SK-N-MC (cell line): ENCODE measurements at regions not wholly inside any gene's neighbourhood (a gene's known extent, or its start where the extent isn't known, plus 50 kb on each side); places are given as distances from the start of the nearest gene placed in this dataset.
"Not testable (repeated sequence)": the region's sequence is repeated elsewhere in the genome, so short reads cannot be mapped to it uniquely, and the experiment has no call there.

Experiments used
- DNase-seq: peaks from one replicate; pipeline ENCODE4 v3.0.0-alpha.2; 2011; ENCODE audit warnings: low read depth, low spot score
- H3K27ac ChIP-seq: fragments of 200-600 bp; sonication (generic); 2 replicates; pipeline ENCODE4 v1.5.1; 2016; ENCODE audit warnings: mixed run types
- H3K36me3 ChIP-seq: fragments of 200-600 bp; sonication (generic); 2 replicates; pipeline ENCODE4 v1.6.1; 2017; ENCODE audit warnings: antibody characterized with exemption, low read length, mixed read lengths; ENCODE audit not compliant: insufficient read depth
- H3K4me3 ChIP-seq: fragments of 200-600 bp; sonication (generic); 2 replicates; pipeline ENCODE4 v1.5.1; 2016
- H3K9ac ChIP-seq: fragments of 200-600 bp; sonication (generic); 2 replicates; pipeline ENCODE4 v1.8.0; 2017; ENCODE audit warnings: mixed run types, mixed read lengths; ENCODE audit not compliant: insufficient read length
- H3K9me3 ChIP-seq: fragments of 200-600 bp; sonication (generic); 2 replicates; pipeline ENCODE4 v1.6.1; 2017; ENCODE audit warnings: low read depth, mild to moderate bottlenecking, antibody characterized with exemption, low read length, moderate library complexity, mixed read lengths
- EZH2 ChIP-seq: fragments of 200-600 bp; sonication (generic); IDR thresholded peaks from one replicate; pipeline ENCODE4 v1.6.1; 2017; ENCODE audit warnings: antibody characterized with exemption
- FOXP2 ChIP-seq: optimal IDR thresholded peaks from 2 replicates; pipeline ENCODE3; 2011; ENCODE audit warnings: mild to moderate bottlenecking, moderate library complexity; ENCODE audit not compliant: insufficient read depth; ENCODE audit errors: extremely low read length, control extremely low read depth
- POLR2AphosphoS5 ChIP-seq: IDR thresholded peaks from 2 replicates; pipeline ENCODE4 v1.6.1; 2012; ENCODE audit warnings: mild to moderate bottlenecking, low read depth, low read length, borderline replicate concordance

DNA sequence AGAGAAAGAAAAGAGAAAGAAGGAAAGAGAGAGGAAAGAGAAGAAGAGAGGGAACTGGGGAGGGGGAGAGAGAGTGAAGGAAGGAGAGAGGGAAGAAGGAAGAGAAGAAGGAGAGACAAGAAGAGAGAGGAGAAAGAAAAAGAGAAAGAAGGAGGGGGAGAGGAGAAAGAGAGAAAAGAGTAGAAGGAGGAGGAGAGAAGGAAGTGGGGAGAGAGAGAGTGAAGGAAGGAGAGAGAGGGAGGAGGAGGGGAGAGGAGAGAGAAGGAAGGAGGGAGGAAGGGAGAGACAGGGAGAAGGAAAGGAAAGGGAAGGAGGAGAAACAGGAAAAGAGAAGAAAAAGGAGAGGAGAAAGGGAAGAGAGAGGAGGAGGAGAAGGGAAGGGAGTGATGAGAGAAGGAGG, 208.5 kb downstream of the MAF start:
- no peak overlapping the region for H3K4me3 ChIP-seq
- no peaks in the 10 kb centered on the region for H3K9me3 ChIP-seq
- H3K9ac ChIP-seq = no peak overlapping the region
- TF ChIP-seq EZH2 (no peak), POLR2AphosphoS5 (no peak), FOXP2 (no peak)
- H3K27ac ChIP-seq = no peak overlapping the region
- H3K36me3 ChIP-seq = no peaks in the 10 kb centered on the region
- no peak for DNase-seq

DNA sequence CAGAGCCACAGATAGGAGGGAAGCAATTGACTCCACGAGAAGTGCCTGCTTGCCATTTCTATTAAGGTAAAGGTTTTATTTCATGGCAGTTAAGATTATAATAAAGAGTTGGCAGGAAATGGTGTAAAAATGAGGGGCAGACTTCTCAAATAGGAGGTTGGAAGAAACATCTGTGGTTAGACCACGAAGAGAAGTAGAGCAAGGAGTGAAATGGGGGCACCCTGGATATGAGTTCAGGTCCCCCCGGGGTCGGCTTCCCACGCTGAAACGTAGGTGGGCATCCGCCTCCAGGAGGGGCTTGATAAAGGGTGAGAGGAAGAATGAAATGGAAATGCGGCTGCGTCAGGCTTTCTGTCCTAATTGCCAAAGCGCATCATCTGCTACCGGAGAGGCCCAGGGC, 209.1 kb downstream of the MAF start:
- Histone ChIP-seq H3K9me3 (no peaks in the 10 kb centered on the region), H3K27ac (no peak overlapping the region), H3K36me3 (no peaks in the 10 kb centered on the region), H3K9ac (no peak overlapping the region), H3K4me3 (no peak overlapping the region)
- DNase-seq = no peak
- no peak for TF ChIP-seq POLR2AphosphoS5
- no peak for TF ChIP-seq EZH2
- no peak for TF ChIP-seq FOXP2

DNA sequence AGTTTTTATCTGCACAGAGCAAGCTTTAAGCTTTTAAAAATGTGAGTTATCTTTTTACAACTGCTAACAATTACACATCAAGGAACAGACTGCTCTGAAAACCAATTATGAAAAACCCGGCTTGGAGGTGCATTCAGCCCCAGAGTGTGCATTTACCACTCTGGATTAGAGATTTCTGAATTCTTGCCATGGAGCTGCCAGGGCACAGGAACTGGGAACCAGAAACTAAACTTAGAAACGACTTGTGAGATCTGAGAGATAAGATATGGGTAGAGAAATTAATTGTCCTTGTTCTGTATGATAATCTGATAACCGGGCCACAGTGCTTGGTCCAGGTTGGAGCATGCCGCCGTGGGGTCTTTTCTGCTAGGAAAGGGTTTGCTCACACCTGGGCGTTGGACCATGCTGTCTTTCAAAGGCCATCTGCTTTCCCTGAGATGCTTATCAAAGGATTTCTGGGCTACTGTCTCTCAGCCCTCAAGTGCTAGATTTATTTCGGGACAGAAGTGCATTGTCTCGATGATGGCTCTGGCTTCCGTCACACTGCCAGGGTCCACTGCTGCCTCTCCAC, 210.0 kb downstream of the MAF start:
- H3K9me3 ChIP-seq = no peaks in the 10 kb centered on the region
- H3K9ac ChIP-seq = no peak overlapping the region
- DNase-seq = no peak
- H3K36me3 ChIP-seq = no peaks in the 10 kb centered on the region
- TF ChIP-seq EZH2 = no peak
- no peak for TF ChIP-seq POLR2AphosphoS5
- TF ChIP-seq FOXP2 = no peak
- H3K27ac ChIP-seq = no peak overlapping the region
- H3K4me3 ChIP-seq = no peak overlapping the region

DNA sequence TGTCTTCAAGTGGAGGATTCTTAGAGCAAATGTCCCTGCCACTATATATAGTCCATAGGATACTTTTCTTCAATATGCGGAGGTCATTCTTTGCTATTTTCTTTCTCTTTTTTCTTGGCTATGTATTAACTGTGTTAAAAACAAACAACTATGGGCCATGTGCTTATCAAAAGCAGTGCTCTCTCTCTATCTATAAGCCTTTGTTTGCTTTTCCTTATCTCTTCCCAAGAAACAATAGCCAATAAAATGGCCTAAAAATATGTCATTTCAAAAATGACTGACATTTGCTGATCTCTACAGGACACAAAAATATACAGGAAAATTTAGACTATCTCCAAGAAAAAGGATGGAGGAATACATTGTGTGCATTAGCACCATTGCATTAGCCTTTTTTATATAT, 212.1 kb downstream of the MAF start:
- Histone ChIP-seq H3K9ac (no peak overlapping the region), H3K27ac (no peak overlapping the region), H3K4me3 (no peak overlapping the region), H3K9me3 (no peaks in the 10 kb centered on the region), H3K36me3 (no peaks in the 10 kb centered on the region)
- DNase-seq = no peak
- TF ChIP-seq FOXP2 = no peak
- TF ChIP-seq EZH2 = no peak

DNA sequence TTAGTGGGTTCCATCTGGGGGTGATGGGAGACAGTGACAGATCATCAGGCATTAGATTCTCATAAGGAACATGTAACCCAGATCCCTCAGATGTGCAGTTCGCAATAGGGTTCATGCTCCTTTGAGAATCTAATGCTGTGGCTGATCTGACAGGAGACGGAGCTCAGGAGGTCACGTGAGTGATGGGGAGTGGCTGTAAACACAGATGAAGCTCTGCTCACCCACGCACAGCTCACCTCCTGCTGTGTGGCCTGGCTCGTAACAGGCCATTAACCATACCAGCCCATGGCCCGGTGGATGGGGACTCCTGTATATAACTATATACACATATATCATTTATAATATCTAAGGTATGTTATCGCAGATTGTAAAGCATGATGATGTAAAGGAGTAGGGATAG, 214.2 kb downstream of the MAF start:
- no peak for DNase-seq
- Histone ChIP-seq H3K9ac (no peak overlapping the region), H3K27ac (no peak overlapping the region), H3K4me3 (no peak overlapping the region), H3K9me3 (no peaks in the 10 kb centered on the region), H3K36me3 (no peaks in the 10 kb centered on the region)
- TF ChIP-seq FOXP2 (no peak), EZH2 (no peak), POLR2AphosphoS5 (no peak)

DNA sequence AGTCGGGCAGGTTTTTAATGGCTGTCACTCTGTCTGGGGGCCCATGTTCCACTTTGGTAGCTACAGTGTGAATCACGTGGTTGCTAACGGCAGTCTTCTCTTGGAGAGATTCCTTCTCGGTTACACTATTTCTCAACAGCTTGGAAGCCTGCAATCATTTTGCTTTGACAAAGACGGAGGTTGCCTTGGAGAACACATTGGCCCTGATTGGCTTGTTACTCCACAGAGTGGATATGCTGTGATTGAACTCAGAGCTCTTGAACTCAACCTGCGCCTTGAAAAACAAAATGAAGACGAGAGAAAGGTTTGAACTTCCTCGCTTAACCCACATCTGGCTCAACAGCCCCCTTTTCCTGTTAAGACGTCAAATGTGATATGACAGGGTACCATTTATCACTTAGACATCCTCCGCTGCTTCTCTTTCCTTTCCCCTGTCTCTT, 218.9 kb downstream of the MAF start:
- H3K9me3 ChIP-seq = no peaks in the 10 kb centered on the region
- no peak overlapping the region for H3K27ac ChIP-seq
- H3K9ac ChIP-seq = no peak overlapping the region
- no peak for DNase-seq
- no peaks in the 10 kb centered on the region for H3K36me3 ChIP-seq
- no peak for TF ChIP-seq POLR2AphosphoS5
- no peak for TF ChIP-seq EZH2
- no peak for TF ChIP-seq FOXP2
- H3K4me3 ChIP-seq = no peak overlapping the region

DNA sequence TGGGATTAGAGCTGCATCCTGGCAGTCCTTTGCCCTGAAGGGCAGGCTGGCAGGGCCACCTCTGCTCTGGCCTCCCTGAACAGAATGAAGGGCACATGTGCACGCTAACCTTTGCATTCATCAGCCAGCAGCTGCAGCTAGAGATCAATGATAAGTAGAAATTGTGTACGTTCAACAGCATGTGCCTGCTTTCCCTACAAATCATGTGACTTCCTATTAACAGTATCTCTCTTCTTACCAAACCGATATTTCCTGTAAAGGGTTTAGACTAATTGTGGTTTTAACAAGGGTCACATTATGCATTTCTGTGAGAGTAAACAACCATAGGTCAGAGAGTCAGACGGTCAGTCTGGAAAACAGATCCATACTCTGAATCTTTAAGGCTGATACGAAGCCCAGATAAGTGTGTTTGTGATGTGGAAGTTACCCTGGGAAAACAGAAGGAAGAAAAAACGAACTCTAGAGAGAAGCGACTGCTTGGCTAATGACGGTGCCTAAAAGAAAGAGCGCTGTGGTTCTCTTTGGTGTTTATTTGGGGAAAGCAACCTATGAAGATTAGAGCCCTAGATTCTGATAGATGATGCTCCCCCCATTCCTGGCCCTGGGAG, 219.4 kb downstream of the MAF start:
- Histone ChIP-seq H3K36me3 (no peaks in the 10 kb centered on the region), H3K27ac (no peak overlapping the region), H3K9me3 (no peaks in the 10 kb centered on the region), H3K9ac (no peak overlapping the region), H3K4me3 (no peak overlapping the region)
- no peak for TF ChIP-seq EZH2
- DNase-seq = no peak

DNA sequence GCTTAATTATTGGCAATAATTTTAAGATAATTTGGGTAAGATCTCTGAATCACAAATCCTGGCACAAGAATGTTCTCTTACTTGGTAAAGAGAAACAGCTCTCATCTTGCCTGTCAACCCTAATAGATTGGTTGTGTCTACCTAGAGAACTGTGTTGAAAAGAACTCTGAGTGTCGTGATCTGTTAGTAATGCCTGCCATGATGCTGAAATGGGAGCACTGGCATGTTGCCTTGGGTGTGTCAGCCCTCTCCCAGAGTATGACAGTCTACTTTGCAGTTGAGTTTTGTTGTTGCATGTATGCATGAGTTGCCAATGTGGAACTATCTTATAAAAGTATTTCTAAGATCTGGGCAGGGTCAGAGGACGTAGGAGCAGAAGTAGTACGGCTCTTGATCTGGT, 221.4 kb downstream of the MAF start:
- no peak overlapping the region for H3K4me3 ChIP-seq
- DNase-seq = no peak
- no peaks in the 10 kb centered on the region for H3K36me3 ChIP-seq
- TF ChIP-seq EZH2 (no peak), POLR2AphosphoS5 (no peak), FOXP2 (no peak)
- no peak overlapping the region for H3K9ac ChIP-seq
- H3K9me3 ChIP-seq = no peaks in the 10 kb centered on the region
- H3K27ac ChIP-seq = no peak overlapping the region

DNA sequence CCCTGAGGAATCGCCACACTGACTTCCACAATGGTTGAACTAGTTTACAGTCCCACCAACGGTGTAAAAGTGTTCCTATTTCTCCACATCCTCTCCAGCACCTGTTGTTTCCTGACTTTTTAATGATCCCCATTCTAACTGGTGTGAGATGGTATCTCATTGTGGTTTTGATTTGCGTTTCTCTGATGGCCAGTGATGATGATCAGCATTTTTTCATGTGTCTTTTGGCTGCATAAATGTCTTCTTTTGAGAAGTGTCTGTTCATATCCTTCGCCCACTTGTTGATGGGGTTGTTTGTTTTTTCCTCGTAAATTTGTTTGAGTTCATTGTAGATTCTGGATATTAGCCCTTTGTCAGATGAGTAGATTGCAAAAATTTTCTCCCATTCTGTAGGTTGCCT, 223.5 kb downstream of the MAF start:
- not testable (repeated sequence) for H3K36me3 ChIP-seq, H3K27ac ChIP-seq, DNase-seq, H3K9me3 ChIP-seq, H3K9ac ChIP-seq, H3K4me3 ChIP-seq
